ENCODE measurements at regions not wholly inside any gene's neighbourhood (a gene's known extent, or its start where the extent isn't known, plus 50 kb on each side); places are given as distances from the start of the nearest gene placed in this dataset.

GRCh38 chr6:170172825-170173256 is 118.0 kb downstream of the DLL1 start:
- H2BK12ac ChIP-seq (ENCODE audit: low read length in 2 of 2), result no peak overlapping the region
- H3K36me3 ChIP-seq (ENCODE audit: control insufficient read depth in 1 of 2, insufficient read depth in 2 of 2, low read depth in 1 of 2, low read length in 2 of 2), result no peaks in the 10 kb centered on the region
- H2AK5ac ChIP-seq (ENCODE audit: low read length, severe bottlenecking), result no peak overlapping the region
- no peaks in the 10 kb centered on the region for H3K4me1 ChIP-seq (ENCODE audit: control insufficient read depth, insufficient read depth, low read depth, low read length)
- 92% methylated on average over 28 of the region's 28 CpGs for WGBS
- DNase-seq, result no peak
- H4K8ac ChIP-seq (ENCODE audit: low read length), result no peak overlapping the region
- no peak overlapping the region for H3K23ac ChIP-seq (ENCODE audit: low read length in 2 of 2)
- no peak overlapping the region for H3K14ac ChIP-seq (ENCODE audit: low read length in 2 of 2)
- no peak overlapping the region for H2AFZ ChIP-seq (ENCODE audit: low read depth, low read length)
- no peak overlapping the region for H3K4ac ChIP-seq (ENCODE audit: low read depth in 1 of 2, low read length in 2 of 2)
- no peaks in the 10 kb centered on the region for H3K79me1 ChIP-seq (replicated peaks; ENCODE audit: low read length, poor library complexity, severe bottlenecking)
- H3K9me3 ChIP-seq (ENCODE audit: control insufficient read depth, low read length), result no peaks in the 10 kb centered on the region
- no peak overlapping the region for H4K91ac ChIP-seq (ENCODE audit: low read length)
- no peak overlapping the region for H3K4me3 ChIP-seq (ENCODE audit: insufficient read depth in 1 of 2, low read depth in 1 of 2, low read length in 2 of 2)
- no peak overlapping the region for H2BK5ac ChIP-seq (ENCODE audit: low read depth, low read length, poor library complexity, severe bottlenecking)
- H3K4me2 ChIP-seq (ENCODE audit: low read length, poor library complexity, severe bottlenecking), result no peak overlapping the region
- H3K27me3 ChIP-seq (ENCODE audit: control insufficient read depth in 1 of 2, insufficient read depth in 1 of 2, low read length in 2 of 2), result no peaks in the 10 kb centered on the region
- H2BK15ac ChIP-seq (ENCODE audit: low read depth, poor library complexity, severe bottlenecking), result no peak overlapping the region
- H3K9ac ChIP-seq (ENCODE audit: low read length), result no peak overlapping the region
- H2BK120ac ChIP-seq (ENCODE audit: low read depth, low read length), result no peak overlapping the region
- H3K27ac ChIP-seq (ENCODE audit: low read length, poor library complexity, severe bottlenecking), result no peak overlapping the region
- no peak overlapping the region for H3K18ac ChIP-seq (ENCODE audit: low read depth in 1 of 2, low read length in 2 of 2)

GRCh38 chr6:170172392-170172791 is 118.5 kb downstream of the DLL1 start:
- no peak for DNase-seq
- Histone ChIP-seq H3K79me1 (replicated peaks; ENCODE audit: low read length, poor library complexity, severe bottlenecking) (no peaks in the 10 kb centered on the region), H2AK5ac (ENCODE audit: low read length, severe bottlenecking) (no peak overlapping the region), H4K8ac (ENCODE audit: low read length) (no peak overlapping the region), H3K18ac (ENCODE audit: low read depth in 1 of 2, low read length in 2 of 2) (no peak overlapping the region), H3K4ac (ENCODE audit: low read depth in 1 of 2, low read length in 2 of 2) (no peak overlapping the region), H3K23ac (ENCODE audit: low read length in 2 of 2) (no peak overlapping the region), H3K27me3 (ENCODE audit: control insufficient read depth in 1 of 2, insufficient read depth in 1 of 2, low read length in 2 of 2) (no peaks in the 10 kb centered on the region), H3K4me1 (ENCODE audit: control insufficient read depth, insufficient read depth, low read depth, low read length) (no peaks in the 10 kb centered on the region), H2BK120ac (ENCODE audit: low read depth, low read length) (no peak overlapping the region), H3K9ac (ENCODE audit: low read length) (no peak overlapping the region), H2BK15ac (ENCODE audit: low read depth, poor library complexity, severe bottlenecking) (no peak overlapping the region), H2BK12ac (ENCODE audit: low read length in 2 of 2) (no peak overlapping the region), H3K4me2 (ENCODE audit: low read length, poor library complexity, severe bottlenecking) (no peak overlapping the region), H2BK5ac (ENCODE audit: low read depth, low read length, poor library complexity, severe bottlenecking) (no peak overlapping the region), H3K36me3 (ENCODE audit: control insufficient read depth in 1 of 2, insufficient read depth in 2 of 2, low read depth in 1 of 2, low read length in 2 of 2) (no peaks in the 10 kb centered on the region), H2AFZ (ENCODE audit: low read depth, low read length) (no peak overlapping the region), H3K9me3 (ENCODE audit: control insufficient read depth, low read length) (no peaks in the 10 kb centered on the region), H3K4me3 (ENCODE audit: insufficient read depth in 1 of 2, low read depth in 1 of 2, low read length in 2 of 2) (no peak overlapping the region), H4K91ac (ENCODE audit: low read length) (no peak overlapping the region), H3K14ac (ENCODE audit: low read length in 2 of 2) (no peak overlapping the region), H3K27ac (ENCODE audit: low read length, poor library complexity, severe bottlenecking) (no peak overlapping the region)
- WGBS, result 76% methylated on average over 5 of the region's 5 CpGs

GRCh38 chr6:170167657-170168159 is 123.2 kb downstream of the DLL1 start:
- no peaks in the 10 kb centered on the region for H3K9me3 ChIP-seq (ENCODE audit: control insufficient read depth, low read length)
- no peak overlapping the region for H2BK12ac ChIP-seq (ENCODE audit: low read length in 2 of 2)
- WGBS, result 84% methylated on average over 19 of the region's 19 CpGs

DNA sequence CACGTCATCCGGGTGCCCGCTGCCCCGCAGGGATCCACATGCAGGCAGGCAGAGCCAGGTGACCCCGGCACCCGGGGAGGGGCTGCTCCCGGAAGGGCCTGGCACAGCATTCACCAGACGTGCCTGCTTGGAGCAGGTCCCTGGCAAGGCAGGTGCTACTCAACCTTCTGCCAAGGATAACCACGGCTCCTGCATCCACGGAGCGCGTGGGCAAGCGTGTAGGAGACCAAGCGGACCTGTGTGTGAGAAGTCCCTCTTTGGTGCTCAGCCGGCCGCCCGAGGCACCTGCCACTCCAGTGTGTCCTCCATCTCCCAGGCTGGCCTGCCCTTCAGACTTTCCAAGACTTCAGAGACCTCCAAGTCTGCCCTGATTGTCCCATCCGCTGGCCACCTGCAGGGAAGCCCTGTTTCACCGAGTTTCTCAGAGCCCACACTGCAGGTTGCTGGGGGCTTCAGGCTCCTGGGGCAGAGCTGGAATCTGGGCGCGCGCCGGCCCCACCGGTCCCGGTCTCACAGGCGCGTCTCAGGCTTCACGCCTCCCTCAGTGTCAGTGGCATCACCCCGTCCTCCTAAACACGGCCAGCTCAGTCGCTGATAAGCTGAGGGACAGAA is 124.3 kb downstream of the DLL1 start:
- Histone ChIP-seq H3K14ac (ENCODE audit: low read length in 2 of 2) (no peak overlapping the region), H3K79me1 (replicated peaks; ENCODE audit: low read length, poor library complexity, severe bottlenecking) (no peaks in the 10 kb centered on the region), H2BK12ac (ENCODE audit: low read length in 2 of 2) (no peak overlapping the region), H2BK15ac (ENCODE audit: low read depth, poor library complexity, severe bottlenecking) (no peak overlapping the region), H3K9ac (ENCODE audit: low read length) (no peak overlapping the region), H3K9me3 (ENCODE audit: control insufficient read depth, low read length) (no peaks in the 10 kb centered on the region), H3K36me3 (ENCODE audit: control insufficient read depth in 1 of 2, insufficient read depth in 2 of 2, low read depth in 1 of 2, low read length in 2 of 2) (no peaks in the 10 kb centered on the region), H3K4me2 (ENCODE audit: low read length, poor library complexity, severe bottlenecking) (no peak overlapping the region), H3K23ac (ENCODE audit: low read length in 2 of 2) (no peak overlapping the region), H3K4me3 (ENCODE audit: insufficient read depth in 1 of 2, low read depth in 1 of 2, low read length in 2 of 2) (no peak overlapping the region), H2BK5ac (ENCODE audit: low read depth, low read length, poor library complexity, severe bottlenecking) (no peak overlapping the region), H2AK5ac (ENCODE audit: low read length, severe bottlenecking) (no peak overlapping the region), H3K4ac (ENCODE audit: low read depth in 1 of 2, low read length in 2 of 2) (no peak overlapping the region), H3K18ac (ENCODE audit: low read depth in 1 of 2, low read length in 2 of 2) (no peak overlapping the region), H4K8ac (ENCODE audit: low read length) (no peak overlapping the region), H3K27ac (ENCODE audit: low read length, poor library complexity, severe bottlenecking) (no peak overlapping the region), H2AFZ (ENCODE audit: low read depth, low read length) (no peak overlapping the region), H2BK120ac (ENCODE audit: low read depth, low read length) (no peak overlapping the region), H3K4me1 (ENCODE audit: control insufficient read depth, insufficient read depth, low read depth, low read length) (no peaks in the 10 kb centered on the region), H3K27me3 (ENCODE audit: control insufficient read depth in 1 of 2, insufficient read depth in 1 of 2, low read length in 2 of 2) (peaks cover 0 to 33% of the 10 kb centered on the region in 2 experiments), H4K91ac (ENCODE audit: low read length) (no peak overlapping the region)
- WGBS, result 87% methylated on average over 31 of the region's 31 CpGs
- no peak for DNase-seq

More at GRCh38 chr6:170167657-170168159, 123.2 kb downstream of the DLL1 start:
- no peak overlapping the region for H4K8ac ChIP-seq (ENCODE audit: low read length)
- no peak overlapping the region for H2AK5ac ChIP-seq (ENCODE audit: low read length, severe bottlenecking)
- H3K23ac ChIP-seq (ENCODE audit: low read length in 2 of 2), result no peak overlapping the region
- H3K27me3 ChIP-seq (ENCODE audit: control insufficient read depth in 1 of 2, insufficient read depth in 1 of 2, low read length in 2 of 2), result peaks cover 0 to 33% of the 10 kb centered on the region in 2 experiments
- no peak overlapping the region for H3K4me2 ChIP-seq (ENCODE audit: low read length, poor library complexity, severe bottlenecking)
- H3K4me1 ChIP-seq (ENCODE audit: control insufficient read depth, insufficient read depth, low read depth, low read length), result no peaks in the 10 kb centered on the region
- no peak overlapping the region for H2BK120ac ChIP-seq (ENCODE audit: low read depth, low read length)
- H4K91ac ChIP-seq (ENCODE audit: low read length), result no peak overlapping the region
- no peak overlapping the region for H3K27ac ChIP-seq (ENCODE audit: low read length, poor library complexity, severe bottlenecking)
- H3K9ac ChIP-seq (ENCODE audit: low read length), result no peak overlapping the region
- H2BK15ac ChIP-seq (ENCODE audit: low read depth, poor library complexity, severe bottlenecking), result no peak overlapping the region
- no peak for DNase-seq
- H2BK5ac ChIP-seq (ENCODE audit: low read depth, low read length, poor library complexity, severe bottlenecking), result no peak overlapping the region
- H3K4me3 ChIP-seq (ENCODE audit: insufficient read depth in 1 of 2, low read depth in 1 of 2, low read length in 2 of 2), result no peak overlapping the region
- H3K14ac ChIP-seq (ENCODE audit: low read length in 2 of 2), result no peak overlapping the region
- no peaks in the 10 kb centered on the region for H3K36me3 ChIP-seq (ENCODE audit: control insufficient read depth in 1 of 2, insufficient read depth in 2 of 2, low read depth in 1 of 2, low read length in 2 of 2)
- H3K79me1 ChIP-seq (replicated peaks; ENCODE audit: low read length, poor library complexity, severe bottlenecking), result no peaks in the 10 kb centered on the region
- no peak overlapping the region for H3K4ac ChIP-seq (ENCODE audit: low read depth in 1 of 2, low read length in 2 of 2)
- H2AFZ ChIP-seq (ENCODE audit: low read depth, low read length), result no peak overlapping the region
- no peak overlapping the region for H3K18ac ChIP-seq (ENCODE audit: low read depth in 1 of 2, low read length in 2 of 2)

All from mesenchymal stem cell (in vitro differentiated cells and primary cell).